Adipocyte (in vitro differentiated cells): ENCODE measurements at regions not wholly inside any gene's neighbourhood (a gene's known extent, or its start where the extent isn't known, plus 50 kb on each side); places are given as distances from the start of the nearest gene placed in this dataset.

ENCODE experiments used
- DNase-seq: peaks from one replicate; pipeline ENCODE4 v3.0.0-alpha.2; 2015; ENCODE audit warnings: low read depth
- H3K27me3 ChIP-seq: replicated peaks from 2 replicates; pipeline ENCODE4 v1.7.0; 2013; ENCODE audit warnings: mild to moderate bottlenecking, low read length, moderate library complexity; ENCODE audit not compliant: control insufficient read depth, insufficient read depth
- H3K36me3 ChIP-seq: 2 replicates; pipeline ENCODE4 v1.7.0; 2013; ENCODE audit warnings: low read length, mild to moderate bottlenecking, moderate library complexity; ENCODE audit not compliant: control insufficient read depth, insufficient read depth, severe bottlenecking
- H3K4me1 ChIP-seq: 2 replicates; pipeline ENCODE4 v1.7.0; 2013; ENCODE audit warnings: mild to moderate bottlenecking, low read length, moderate library complexity; ENCODE audit not compliant: control insufficient read depth, insufficient read depth
- H3K4me3 ChIP-seq: 2 replicates; pipeline ENCODE4 v1.7.0; 2013; ENCODE audit warnings: mild to moderate bottlenecking, low read length, moderate library complexity
- H3K9ac ChIP-seq: 2 replicates; pipeline ENCODE4 v1.7.0; 2013; ENCODE audit warnings: mild to moderate bottlenecking, low read length, moderate library complexity
- H3K9me3 ChIP-seq: 2 replicates; pipeline ENCODE4 v1.7.0; 2013; ENCODE audit warnings: mild to moderate bottlenecking, low read length, moderate library complexity; ENCODE audit not compliant: control insufficient read depth

DNA sequence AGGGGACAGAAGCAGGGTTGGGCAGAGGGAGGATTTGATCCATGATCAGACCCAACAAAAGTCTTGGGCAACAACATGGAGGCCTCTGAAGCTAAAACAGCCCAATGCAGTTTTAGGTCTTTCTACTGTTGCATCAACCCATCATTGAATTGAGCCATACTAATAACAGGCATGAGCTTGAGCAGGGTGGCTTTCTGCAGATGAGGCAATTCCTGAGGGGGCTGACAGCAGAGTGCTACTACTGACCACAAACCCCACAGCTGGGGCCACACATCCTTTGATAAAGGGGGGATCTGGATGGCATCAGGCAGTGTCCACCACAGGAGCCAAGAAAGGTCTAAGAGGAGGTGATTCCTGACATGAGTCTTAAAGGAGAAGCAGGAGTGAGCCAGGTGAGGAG lies 517.0 kb upstream of the PPP2R3A start:
- H3K4me1 ChIP-seq: no peaks in the 10 kb centered on the region
- no peaks in the 10 kb centered on the region for H3K9me3 ChIP-seq
- H3K36me3 ChIP-seq: no peaks in the 10 kb centered on the region
- peaks cover 5% of the 10 kb centered on the region for H3K27me3 ChIP-seq
- H3K4me3 ChIP-seq: no peak overlapping the region
- DNase-seq: no peak
- H3K9ac ChIP-seq: no peak overlapping the region

DNA sequence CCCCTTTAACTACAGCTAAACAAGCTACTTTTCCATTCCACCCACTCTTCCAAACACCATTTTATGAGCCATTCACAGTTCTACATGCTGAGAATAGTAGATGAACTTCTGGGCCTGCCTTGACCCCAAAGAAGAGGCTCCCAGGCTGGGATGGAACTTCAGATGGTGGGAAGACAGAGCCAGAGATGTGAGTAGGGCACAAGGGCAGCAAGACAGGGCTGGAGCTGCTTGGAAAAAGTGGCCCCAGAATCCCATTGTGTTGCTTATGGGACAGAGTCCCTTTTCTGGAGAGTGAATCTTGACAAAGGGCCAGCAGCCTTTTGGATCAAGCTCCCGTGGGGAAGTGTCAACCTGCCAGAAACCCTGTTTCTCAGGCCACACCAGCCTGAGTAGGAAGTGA lies 516.5 kb upstream of the PPP2R3A start:
- no peak overlapping the region for H3K9ac ChIP-seq
- H3K4me3 ChIP-seq: no peak overlapping the region
- no peak for DNase-seq

DNA sequence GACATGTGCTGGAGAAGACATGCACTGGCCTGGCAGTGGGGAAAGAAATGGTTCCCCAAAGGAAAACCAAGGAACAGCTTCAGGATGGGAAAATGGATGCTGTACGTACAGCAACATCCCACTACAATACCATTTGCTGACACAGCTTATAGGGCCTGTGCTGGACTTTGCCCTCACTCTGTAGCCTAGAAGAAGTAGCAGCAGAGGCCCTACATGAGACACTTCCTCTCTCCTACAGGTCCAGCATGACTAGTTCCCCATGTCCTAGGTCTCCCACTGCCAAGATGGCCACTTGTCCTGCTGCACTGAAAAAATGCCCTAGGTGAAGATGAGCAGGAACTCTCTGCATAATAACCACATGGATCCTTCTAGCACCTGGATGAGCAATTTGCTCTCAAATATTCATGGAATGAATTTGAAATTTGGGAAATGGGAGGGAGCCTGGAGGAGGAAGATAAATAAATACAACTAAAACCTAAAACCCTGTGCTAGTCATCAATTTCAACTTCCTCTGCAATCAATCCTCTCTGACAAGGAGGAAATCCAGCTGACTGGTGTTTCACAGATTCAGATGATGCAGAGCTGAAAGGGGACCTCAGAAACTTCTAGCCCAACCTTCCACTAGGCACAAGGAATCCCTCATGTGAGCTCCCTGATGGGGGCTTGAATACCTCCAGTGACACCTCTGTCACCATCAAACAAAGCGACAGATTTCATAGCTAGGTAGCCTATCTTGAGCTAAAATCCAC lies 514.3 kb upstream of the PPP2R3A start:
- Histone ChIP-seq H3K9me3 (no peaks in the 10 kb centered on the region), H3K4me1 (no peaks in the 10 kb centered on the region), H3K27me3 (peaks cover 13% of the 10 kb centered on the region), H3K4me3 (no peak overlapping the region), H3K36me3 (no peaks in the 10 kb centered on the region), H3K9ac (no peak overlapping the region)
- DNase-seq: no peak

More for the DNA sequence above, 516.5 kb upstream of the PPP2R3A start:
- Histone ChIP-seq H3K27me3 (peaks cover 6% of the 10 kb centered on the region), H3K36me3 (no peaks in the 10 kb centered on the region), H3K4me1 (no peaks in the 10 kb centered on the region), H3K9me3 (no peaks in the 10 kb centered on the region)

DNA sequence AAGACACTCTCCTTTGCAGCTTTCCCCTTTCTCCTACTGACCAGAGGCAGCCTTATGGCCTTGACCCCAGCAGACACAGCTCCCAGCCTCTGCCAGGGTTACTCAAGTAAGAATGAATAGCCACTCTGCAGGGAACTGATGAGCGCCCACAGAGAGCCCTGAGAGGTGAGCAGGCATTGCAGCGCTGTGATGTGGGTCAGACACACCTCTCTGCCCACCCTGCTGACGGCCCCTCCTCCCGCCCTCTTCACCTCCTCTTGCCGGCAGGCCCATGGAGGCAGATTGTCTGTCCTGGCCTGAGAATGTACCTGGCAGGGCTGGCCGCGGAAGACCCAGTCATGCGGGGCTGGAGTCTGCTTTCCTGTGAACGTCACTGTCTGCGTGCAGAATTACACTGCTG lies 512.6 kb upstream of the PPP2R3A start:
- no peak for DNase-seq
- Histone ChIP-seq H3K27me3 (peaks cover 13% of the 10 kb centered on the region), H3K9ac (no peak overlapping the region), H3K9me3 (no peaks in the 10 kb centered on the region), H3K36me3 (no peaks in the 10 kb centered on the region), H3K4me1 (no peaks in the 10 kb centered on the region), H3K4me3 (no peak overlapping the region)

DNA sequence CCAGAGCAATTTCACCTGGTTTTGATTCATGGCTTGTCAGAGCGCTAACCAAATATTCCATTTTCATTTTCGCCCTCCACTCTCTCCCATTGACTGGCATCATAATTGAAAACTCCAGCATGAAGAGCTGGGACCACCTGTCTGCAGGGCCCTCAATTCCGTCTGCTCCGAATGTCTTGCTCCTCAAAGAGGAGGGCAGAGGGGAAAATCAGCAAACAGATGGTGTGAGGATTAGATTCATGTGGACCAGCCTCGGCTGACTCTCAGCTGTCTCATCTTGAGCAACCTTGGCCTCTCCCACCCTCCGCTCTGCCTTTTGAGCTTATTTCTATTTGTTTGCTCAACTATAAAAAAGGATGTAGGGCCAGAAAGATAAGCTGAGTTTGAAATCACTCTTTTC lies 512.2 kb upstream of the PPP2R3A start:
- Histone ChIP-seq H3K4me1 (no peaks in the 10 kb centered on the region), H3K4me3 (no peak overlapping the region), H3K36me3 (no peaks in the 10 kb centered on the region), H3K9ac (no peak overlapping the region), H3K27me3 (peaks cover 13% of the 10 kb centered on the region), H3K9me3 (no peaks in the 10 kb centered on the region)
- no peak for DNase-seq

DNA sequence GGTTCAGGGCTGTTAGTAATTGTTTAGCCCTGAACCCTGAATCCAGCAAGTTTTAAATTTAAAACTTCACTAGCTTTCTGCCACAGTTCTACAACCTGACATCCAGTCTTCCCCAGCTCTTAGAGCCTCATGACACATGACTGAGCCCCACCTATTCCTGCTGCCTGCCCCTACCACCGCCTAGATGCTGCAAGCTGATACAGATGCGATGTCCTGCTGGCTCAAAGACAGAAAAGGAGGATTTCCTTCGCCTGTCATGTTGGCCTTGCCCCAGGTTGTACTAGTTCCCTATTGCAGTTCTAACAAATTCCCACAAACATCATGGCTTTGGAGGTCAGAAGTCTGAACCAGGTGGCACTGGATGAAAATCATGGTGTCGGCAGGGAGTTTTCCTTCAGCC lies 510.6 kb upstream of the PPP2R3A start:
- Histone ChIP-seq H3K9ac (no peak overlapping the region), H3K27me3 (peaks cover 13% of the 10 kb centered on the region), H3K9me3 (no peaks in the 10 kb centered on the region), H3K36me3 (no peaks in the 10 kb centered on the region), H3K4me3 (no peak overlapping the region), H3K4me1 (no peaks in the 10 kb centered on the region)
- no peak for DNase-seq

DNA sequence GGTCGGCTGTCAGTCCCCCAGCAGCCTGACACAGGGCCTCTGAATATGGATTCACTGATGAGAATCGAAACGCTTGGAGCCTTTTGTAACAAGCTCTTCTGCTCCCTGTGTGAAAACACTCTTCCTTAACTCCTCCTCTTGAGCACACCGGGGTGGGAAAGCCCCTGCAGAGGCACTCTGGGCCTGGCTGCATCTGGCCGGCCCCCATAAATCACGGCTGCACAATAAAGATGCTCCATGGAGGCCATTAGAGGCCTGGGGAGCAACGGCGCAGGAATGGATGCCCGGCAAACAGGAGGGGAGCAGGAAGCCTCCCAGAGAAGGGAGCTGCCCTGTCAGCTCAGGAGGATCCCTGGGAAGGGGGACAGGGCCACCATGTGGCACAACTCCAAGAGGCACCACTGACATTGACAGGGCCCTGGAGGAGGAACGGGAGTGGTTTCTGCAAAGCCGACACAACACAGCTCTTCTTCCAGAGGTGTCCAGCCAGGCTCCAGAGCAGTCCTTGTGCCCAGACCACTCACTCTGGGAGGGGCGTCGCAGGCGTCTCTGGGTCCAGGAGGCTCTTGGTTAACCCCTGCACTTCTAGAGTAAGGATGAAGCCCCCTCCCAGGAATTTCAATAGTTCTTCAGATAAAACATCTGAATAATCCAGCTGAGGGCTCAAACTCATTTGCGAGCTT lies 509.3 kb upstream of the PPP2R3A start:
- DNase-seq: no peak
- H3K4me1 ChIP-seq: no peaks in the 10 kb centered on the region
- no peak overlapping the region for H3K4me3 ChIP-seq
- no peaks in the 10 kb centered on the region for H3K36me3 ChIP-seq
- no peaks in the 10 kb centered on the region for H3K9me3 ChIP-seq
- no peak overlapping the region for H3K9ac ChIP-seq
- H3K27me3 ChIP-seq: peaks cover 13% of the 10 kb centered on the region

DNA sequence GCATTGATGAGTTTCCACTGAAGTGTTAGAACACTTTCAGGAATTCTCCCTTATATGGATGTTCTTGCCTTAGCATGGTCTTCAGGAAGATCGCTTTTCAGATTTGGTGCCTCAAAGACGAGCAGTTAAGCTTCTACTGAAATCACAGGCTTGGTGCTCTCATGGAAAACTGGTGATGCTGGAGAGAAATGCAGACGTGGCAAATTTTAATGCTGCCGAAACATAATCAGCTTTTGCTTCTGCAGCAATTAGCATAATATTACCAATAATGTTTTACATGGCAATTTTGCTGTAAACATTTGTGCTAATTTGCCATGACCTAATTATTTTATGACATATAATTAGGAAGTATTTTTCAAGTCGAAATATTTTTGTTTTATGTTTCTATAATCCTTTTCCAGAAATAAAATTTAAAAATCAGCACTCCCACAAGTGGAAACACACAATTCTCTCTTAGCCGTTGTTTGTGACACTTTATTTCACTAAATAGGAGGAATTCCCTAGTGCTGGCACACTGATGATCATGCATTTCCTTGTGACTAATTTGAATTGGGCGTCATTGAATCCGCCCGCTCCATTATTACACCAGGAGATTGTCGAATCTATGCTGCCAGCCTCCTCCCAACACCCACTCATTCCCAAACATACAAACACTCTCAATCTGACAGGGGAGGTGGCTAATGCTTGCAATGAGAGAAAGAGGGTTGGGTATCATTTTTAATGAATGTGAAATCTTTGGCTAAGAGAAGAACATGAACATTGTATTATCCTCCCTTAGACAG lies 506.8 kb upstream of the PPP2R3A start:
- no peak for DNase-seq
- Histone ChIP-seq H3K4me1 (no peaks in the 10 kb centered on the region), H3K9me3 (no peaks in the 10 kb centered on the region), H3K9ac (no peak overlapping the region), H3K36me3 (no peaks in the 10 kb centered on the region), H3K27me3 (peaks cover 7% of the 10 kb centered on the region), H3K4me3 (no peak overlapping the region)

DNA sequence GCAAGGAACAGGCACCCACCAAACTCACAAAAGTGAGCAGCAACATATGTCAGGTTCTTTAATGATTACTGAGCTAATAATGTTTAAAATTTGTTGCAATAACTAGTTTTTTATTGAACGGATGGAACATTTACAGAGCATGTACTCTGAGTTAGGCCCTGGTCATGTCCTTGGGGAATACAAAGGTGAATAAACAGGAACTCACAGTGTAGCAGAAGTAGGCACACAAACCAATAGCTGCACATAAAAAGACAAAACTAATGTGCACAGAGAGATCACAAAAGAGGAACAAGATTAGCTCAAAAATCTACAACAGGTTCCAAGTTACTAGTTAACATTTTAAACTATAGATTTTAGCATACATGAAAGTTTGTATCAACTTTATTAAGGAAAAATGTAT lies 505.3 kb upstream of the PPP2R3A start:
- no peak overlapping the region for H3K9ac ChIP-seq
- H3K9me3 ChIP-seq: no peaks in the 10 kb centered on the region
- no peaks in the 10 kb centered on the region for H3K4me1 ChIP-seq
- no peak for DNase-seq
- H3K27me3 ChIP-seq: peaks cover under 1% of the 10 kb centered on the region
- H3K36me3 ChIP-seq: no peaks in the 10 kb centered on the region
- no peak overlapping the region for H3K4me3 ChIP-seq

DNA sequence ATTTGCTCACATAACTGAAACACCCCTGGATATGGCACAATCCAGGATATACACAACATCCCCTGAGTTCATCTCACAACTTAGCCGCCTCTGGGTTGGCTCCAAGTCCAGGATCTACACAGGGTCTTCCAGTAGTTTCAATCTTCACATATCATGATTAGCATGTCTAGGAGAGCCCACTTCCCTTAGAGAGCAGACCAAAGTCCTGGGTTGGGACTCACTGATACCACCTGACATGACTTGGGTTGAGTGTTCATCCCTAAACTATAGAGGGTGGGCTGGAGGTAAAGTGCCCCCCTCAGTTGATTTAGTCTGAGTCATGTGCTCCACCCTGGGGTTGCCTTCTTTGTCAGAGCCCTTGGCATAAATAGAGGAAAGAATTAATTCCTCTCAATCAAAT lies 493.6 kb upstream of the PPP2R3A start:
- H3K4me3 ChIP-seq: no peak overlapping the region
- no peaks in the 10 kb centered on the region for H3K27me3 ChIP-seq
- H3K9ac ChIP-seq: no peak overlapping the region
- DNase-seq: no peak
- no peaks in the 10 kb centered on the region for H3K9me3 ChIP-seq
- no peaks in the 10 kb centered on the region for H3K4me1 ChIP-seq
- H3K36me3 ChIP-seq: no peaks in the 10 kb centered on the region

DNA sequence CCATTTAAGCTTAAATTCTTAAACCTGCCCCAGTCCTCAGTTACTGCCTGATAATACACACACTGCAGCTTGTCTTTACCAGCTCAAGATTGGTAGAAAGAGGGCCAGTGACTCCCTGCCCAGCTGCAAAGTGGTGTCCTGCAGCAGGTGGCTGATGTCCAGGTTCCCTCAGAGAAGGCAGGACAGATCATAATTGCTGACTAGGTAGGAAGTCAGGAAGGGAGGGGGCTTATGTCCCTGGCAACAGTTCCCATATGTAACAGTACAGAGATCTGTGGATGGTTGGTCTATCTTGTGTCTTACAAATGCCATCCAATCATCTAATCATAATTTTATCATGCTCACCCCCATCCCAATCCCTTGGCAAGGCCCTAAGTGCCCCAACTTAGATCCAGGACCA lies 492.1 kb upstream of the PPP2R3A start:
- Histone ChIP-seq H3K4me3 (no peak overlapping the region), H3K27me3 (no peaks in the 10 kb centered on the region), H3K9me3 (no peaks in the 10 kb centered on the region), H3K36me3 (no peaks in the 10 kb centered on the region), H3K9ac (no peak overlapping the region), H3K4me1 (no peaks in the 10 kb centered on the region)
- DNase-seq: no peak
